Adrenal gland (tissue), 9 donors: ENCODE measurements at regions not wholly inside any gene's neighbourhood (a gene's known extent, or its start where the extent isn't known, plus 50 kb on each side); places are given as distances from the start of the nearest gene placed in this dataset.

Source experiments
- DNase-seq, 7 donors: peaks; one replicate each; pipeline ENCODE4 v3.0.0-alpha.2; 2019 to 2020
- H3K27ac ChIP-seq, 5 donors: fragments of 200-600 bp; sonication (generic) in 4 of 5; 1 replicate in 3 of 5; 2 replicates in 2 of 5; pipeline versions ENCODE4 v1.5.1 to v1.8.0; 2016 to 2020; ENCODE audit warnings: mild to moderate bottlenecking in 1 of 5
- H3K27me3 ChIP-seq: fragments of 200-600 bp; 2 replicates; pipeline ENCODE4 v1.8.0; 2021
- H3K36me3 ChIP-seq, 2 donors: fragments of 200-600 bp; replicated peaks in 1 of 2; 1 replicate in 1 of 2; 2 replicates in 1 of 2; pipeline versions ENCODE4 v1.5.1 to v1.8.0; 2018 to 2022
- H3K4me1 ChIP-seq, 2 donors: fragments of 200-600 bp; replicated peaks in 1 of 2; 1 replicate in 1 of 2; 2 replicates in 1 of 2; pipeline versions ENCODE4 v1.5.1 to v1.8.0; 2018 to 2021
- H3K4me3 ChIP-seq, 4 donors: fragments of 200-600 bp; sonication (generic) in 3 of 4; one replicate each; pipeline ENCODE4 v1.5.1; 2016 to 2018
- H3K9me3 ChIP-seq, 3 donors: fragments of 200-600 bp; sonication (generic) in 1 of 3; replicated peaks in 1 of 3; 1 replicate in 2 of 3; 2 replicates in 1 of 3; pipeline versions ENCODE4 v1.5.1 to v1.8.0; 2016 to 2021
- POLR2A ChIP-seq, 2 donors: fragments of 450-650 bp; IDR thresholded peaks; one replicate each; pipeline ENCODE4 v1.6.1; 2017; ENCODE audit warnings: antibody characterized with exemption in 2 of 2, mild to moderate bottlenecking in 2 of 2, moderate library complexity in 1 of 2
- WGBS, 4 donors: extraction: QIAGEN DNeasy Blood & Tissue Kit in 2 of 4; methylation state at CpG; one replicate each; pipeline versions ENCODE4 v1.1.5 to v1.1.7; 2013 to 2017; 5-methylcytosine and 5-hydroxymethylcytosine counted together
- intact Hi-C, 2 donors: fragments of 100-400 bp; cut with DNase I; formaldehyde crosslinking; loops; one replicate each; pipeline versions ENCODE4 v1.14.1 to v1.15.0; 2022 to 2023
- small RNA-seq, 2 donors: library from RNA; depleted of rRNA; stranded (forward); fragments of <200 nt; gene quantifications; one replicate each; pipeline ENCODE3, GENCODE V24; 2016
- TF ChIP-seq, protein P1 (sequence below), 6 experiments: fragments of 450-650 bp in 4 of 6; fragments of 200-600 bp in 2 of 6; sonication (generic) in 1 of 6; IDR thresholded peaks; 1 replicate in 5 of 6; 2 replicates in 1 of 6; pipeline versions ENCODE4 v1.5.1 to v1.8.0; 2016 to 2021; ENCODE audit warnings: antibody characterized with exemption in 6 of 6, mild to moderate bottlenecking in 2 of 6, moderate library complexity in 1 of 6
- donor health status: healthy with polysubstance abuse.
- donor health status: Bipolar disorder and iron deficiency.
- donor health status: DM: yes; HTN: yes; CAD: no.
- donor health status: DM: no; HTN: no; CAD: no.
- donor health status: DM: no; HTN: no; CAD: no.

DNA sequence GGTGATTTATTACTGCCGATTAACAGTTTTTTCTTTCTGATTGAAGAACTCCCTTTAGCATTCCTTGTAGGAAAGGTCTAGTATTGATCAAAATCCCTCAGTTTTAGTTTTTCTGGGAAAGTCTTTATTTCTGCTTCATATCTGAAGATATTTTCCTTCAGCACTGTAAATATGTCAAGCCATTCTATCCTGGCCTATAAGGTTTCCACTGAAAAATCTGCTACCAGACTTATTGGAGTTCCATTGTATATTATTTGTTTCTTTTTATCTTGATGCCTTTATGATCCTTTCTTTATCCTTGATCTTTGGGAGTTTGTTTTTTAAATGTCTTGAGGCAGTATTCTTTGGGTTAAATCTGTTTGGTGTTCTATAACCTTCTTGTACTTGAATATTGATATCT is 55.0 kb upstream of the TMTC1 start:
- H3K36me3 ChIP-seq, result no peaks in the 10 kb centered on the region
- H3K4me3 ChIP-seq, result no peak overlapping the region
- no peaks in the 10 kb centered on the region for H3K27me3 ChIP-seq
- WGBS, 4 donors, result 75 to 89% (median 80%) methylated on average over 1 of the region's 1 CpG
- TF ChIP-seq, protein P1, sequence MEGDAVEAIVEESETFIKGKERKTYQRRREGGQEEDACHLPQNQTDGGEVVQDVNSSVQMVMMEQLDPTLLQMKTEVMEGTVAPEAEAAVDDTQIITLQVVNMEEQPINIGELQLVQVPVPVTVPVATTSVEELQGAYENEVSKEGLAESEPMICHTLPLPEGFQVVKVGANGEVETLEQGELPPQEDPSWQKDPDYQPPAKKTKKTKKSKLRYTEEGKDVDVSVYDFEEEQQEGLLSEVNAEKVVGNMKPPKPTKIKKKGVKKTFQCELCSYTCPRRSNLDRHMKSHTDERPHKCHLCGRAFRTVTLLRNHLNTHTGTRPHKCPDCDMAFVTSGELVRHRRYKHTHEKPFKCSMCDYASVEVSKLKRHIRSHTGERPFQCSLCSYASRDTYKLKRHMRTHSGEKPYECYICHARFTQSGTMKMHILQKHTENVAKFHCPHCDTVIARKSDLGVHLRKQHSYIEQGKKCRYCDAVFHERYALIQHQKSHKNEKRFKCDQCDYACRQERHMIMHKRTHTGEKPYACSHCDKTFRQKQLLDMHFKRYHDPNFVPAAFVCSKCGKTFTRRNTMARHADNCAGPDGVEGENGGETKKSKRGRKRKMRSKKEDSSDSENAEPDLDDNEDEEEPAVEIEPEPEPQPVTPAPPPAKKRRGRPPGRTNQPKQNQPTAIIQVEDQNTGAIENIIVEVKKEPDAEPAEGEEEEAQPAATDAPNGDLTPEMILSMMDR (IDR thresholded peaks at IDR 0.05), result no peak
- TF ChIP-seq POLR2A (IDR thresholded peaks at IDR 0.05), result no peak
- peaks cover 0 to 6% (median 0%) of the 10 kb centered on the region in 3 donors for H3K9me3 ChIP-seq
- H3K27ac ChIP-seq, result no peak overlapping the region
- no peaks in the 10 kb centered on the region for H3K4me1 ChIP-seq
- DNase-seq, result no peak
- intact Hi-C loops, result no loop called here

Small RNAs in the stretch of these regions (small RNA-seq; reads per million reads assigned to genes)
- gene AC023511.2 (0 reads per million in 2 donors), gene RNA5SP356 (0 to 0.08 reads per million in 2 donors)
